NCI-H1092 (cell line): ENCODE measurements at regions not wholly inside any gene's neighbourhood (a gene's known extent, or its start where the extent isn't known, plus 50 kb on each side); places are given as distances from the start of the nearest gene placed in this dataset.
A peak's percentile ranks its signal among the peaks of the same experiment; 100 is the strongest.
"Not testable (repeated sequence)": the region's sequence is repeated elsewhere in the genome, so short reads cannot be mapped to it uniquely, and the experiment has no call there.

ENCODE experiments used
- DNase-seq: peaks from one replicate; lab custom pipeline; 2025; lab: John Stamatoyannopoulos, UW

DNA sequence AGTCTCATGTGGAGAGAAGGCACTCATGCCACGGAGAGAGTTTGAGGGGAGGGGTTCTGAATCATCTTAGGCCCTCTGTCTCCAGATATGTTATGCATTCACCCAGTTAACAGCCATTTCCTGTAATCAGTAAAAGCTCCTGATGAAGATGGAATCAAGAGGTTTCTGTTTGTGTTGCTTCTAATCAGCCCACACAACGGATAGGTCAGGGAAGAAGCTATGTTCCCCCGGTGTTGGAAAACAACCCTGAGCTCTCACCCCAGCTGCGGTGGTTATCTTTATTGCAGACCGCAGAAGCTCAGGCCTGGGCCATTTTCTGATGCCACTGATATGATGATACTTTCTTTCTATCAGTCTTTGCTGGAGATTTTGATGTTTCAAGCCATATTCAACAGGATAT lies 338.5 kb upstream of the ONECUT1 start:
- no peak for DNase-seq

DNA sequence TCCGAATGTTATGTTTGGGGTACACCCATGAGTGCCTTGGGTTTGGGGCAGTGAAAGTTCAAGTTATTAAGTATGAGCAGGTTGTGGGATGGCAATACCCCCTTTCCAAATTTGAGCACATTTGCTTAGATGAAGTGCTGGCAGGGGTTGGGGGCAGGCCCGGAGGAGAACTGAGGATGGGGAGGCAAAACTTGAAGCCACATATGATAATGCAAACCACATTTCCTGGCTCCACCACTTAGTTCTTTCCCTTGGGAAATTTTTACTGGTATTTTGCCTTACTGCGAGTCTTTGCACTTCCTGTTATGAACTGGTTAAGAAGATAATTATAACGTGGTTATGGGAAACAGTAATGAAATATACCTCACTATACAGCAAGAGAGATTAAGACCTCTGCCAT lies 336.0 kb upstream of the ONECUT1 start:
- DNase-seq, result no peak

DNA sequence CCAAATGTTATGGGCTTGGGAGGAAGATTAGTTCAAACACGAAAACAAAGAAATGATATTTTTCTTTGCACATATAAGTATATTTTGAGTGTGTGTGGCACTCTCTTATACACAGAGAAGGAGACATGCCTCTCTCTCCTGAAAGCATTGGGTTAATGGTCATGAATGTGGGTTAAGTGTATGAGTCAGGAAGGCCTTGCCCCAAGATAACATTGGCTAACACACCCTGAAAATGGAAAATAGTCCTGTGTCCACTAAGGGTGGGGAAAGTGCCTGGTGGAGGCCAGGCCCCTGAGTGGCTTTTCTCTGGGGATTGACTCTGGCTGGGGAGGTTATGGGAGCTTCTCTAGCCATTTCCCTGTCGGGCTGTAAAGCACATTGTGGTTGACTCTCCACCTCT lies 332.7 kb upstream of the ONECUT1 start:
- no peak for DNase-seq

DNA sequence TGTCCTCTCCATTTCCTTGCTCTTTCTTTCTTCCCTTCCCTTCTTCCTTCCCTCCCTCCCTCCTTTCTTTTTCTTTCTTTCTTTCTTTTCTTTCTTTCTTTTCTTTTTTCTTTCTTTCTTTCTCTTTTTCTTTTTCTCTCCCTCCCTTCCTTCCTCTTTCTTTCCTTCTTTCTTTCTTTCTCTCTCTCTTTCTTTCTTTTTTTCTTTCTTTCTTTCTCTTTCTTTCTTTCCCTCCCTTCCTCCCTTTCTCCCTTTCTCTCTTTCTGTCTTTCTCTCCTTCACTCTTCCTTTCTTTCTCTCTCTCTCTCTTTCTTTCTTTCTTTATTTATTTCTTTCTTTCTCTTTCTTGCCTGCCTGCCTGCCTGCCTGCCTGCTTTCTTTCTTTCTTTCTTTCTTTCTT lies 326.8 kb upstream of the ONECUT1 start:
- not testable (repeated sequence) for DNase-seq

DNA sequence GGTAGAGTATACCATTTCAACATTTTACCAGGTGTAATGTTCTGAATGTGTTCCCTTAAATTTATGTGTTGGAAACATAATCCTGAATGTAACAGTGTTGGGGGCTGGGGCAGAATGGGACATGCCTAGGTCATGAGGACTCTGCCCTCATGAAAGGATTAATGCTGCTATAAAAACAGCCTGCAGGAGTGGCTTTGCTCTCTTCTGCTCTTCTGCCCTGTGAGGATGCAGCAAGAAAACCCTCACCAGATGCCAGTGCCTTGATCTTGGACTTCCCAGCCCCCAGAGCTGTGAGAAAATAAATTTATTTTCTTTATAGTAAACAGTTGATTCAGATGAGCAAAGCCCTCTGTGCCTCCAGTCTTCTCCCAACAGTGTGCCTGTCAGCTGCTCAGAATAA lies 326.0 kb upstream of the ONECUT1 start:
- no peak for DNase-seq

DNA sequence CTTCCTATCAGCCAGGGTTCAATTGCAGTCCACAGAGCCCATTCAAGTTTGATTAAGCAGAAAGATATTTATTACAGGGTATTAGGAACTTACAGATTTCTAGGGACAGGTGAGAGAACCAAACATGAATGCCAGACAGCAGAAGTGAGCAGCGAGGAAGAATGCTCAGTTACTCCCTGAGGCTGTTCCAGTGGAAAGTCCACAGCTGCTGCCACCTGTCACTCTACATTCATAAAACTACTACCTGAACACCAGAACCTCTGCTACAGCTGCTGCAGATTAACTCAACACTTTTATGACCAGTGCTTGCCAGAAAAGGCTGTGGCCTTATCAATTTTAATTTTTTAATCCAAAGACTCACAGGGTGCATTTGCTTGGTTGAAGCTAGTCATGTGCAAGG lies 325.4 kb upstream of the ONECUT1 start:
- DNase-seq, result no peak

DNA sequence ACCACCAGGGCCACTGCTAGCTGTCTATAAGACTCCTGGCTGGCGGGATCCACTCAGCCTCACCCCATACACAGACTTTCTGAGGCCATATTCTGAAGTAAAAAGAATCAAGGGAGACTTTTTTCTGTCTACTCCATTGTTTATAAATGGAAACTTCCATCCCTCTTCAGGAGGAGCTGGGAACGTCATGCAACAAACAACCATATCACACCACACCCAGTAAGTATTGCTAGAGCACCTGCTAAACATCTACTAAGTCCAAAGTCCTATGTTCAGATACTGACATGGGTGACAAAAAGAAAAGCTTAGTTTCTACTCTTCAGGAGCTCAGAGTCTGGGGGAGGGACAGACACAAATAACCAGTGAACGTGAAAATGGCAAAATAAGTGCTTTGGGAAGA lies 324.8 kb upstream of the ONECUT1 start:
- no peak for DNase-seq

DNA sequence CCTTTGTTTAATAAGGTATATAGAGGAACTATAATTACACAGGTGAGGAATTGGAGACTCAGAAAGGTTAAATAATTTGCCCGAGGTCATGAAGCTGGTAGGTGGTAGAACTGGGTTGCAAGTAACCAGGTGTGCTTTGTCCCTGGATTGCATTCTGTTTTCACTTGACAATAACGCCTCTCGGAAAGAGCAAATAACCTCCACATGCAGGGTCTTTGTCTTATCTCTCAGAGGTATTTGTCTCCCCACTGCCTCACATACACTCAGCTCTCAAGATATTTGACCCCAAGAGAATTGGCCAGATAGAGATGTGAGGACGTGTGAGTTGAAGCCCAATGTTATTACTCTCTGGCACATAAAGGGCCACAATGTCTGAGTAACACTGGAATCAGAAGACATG lies 320.9 kb upstream of the ONECUT1 start:
- DNase-seq, result no peak

DNA sequence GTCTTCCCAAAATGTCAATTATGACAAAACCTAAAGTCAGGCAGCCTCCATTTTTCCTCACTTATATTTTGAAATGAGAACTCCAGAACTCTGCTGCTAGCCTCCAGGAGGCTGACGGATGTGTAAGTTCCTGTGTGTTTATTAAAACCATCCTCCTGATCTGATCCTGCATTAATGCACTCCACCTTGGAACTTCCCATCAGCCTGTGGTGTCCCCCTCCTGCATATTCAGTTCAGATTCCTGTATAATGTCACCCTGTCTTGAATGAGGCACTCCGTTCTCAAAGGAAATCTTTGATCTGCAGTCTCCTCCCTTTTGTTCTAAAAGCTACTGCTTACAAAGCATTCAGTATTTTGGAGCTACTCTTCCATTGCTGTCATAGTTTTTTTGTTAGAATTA lies 318.2 kb upstream of the ONECUT1 start:
- DNase-seq, result no peak

DNA sequence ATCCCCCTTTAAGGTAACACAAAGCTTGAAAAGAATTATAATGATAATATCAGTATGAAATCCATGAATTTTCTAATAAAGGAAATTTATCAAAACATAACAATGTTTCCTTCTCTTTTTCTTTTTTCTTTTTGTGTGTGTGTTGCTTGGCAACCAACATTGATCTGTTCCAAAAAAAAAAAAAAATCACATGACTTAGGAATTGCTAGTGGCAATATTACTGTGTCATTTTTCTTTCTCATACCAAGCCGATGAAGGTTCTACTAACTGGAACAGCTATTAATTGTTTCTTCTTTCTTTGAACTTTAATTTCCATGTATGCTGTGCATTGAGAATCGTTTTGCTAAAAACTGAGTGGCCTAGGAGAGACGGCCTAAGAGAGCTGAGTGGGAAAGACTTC lies 317.7 kb upstream of the ONECUT1 start:
- no peak for DNase-seq

DNA sequence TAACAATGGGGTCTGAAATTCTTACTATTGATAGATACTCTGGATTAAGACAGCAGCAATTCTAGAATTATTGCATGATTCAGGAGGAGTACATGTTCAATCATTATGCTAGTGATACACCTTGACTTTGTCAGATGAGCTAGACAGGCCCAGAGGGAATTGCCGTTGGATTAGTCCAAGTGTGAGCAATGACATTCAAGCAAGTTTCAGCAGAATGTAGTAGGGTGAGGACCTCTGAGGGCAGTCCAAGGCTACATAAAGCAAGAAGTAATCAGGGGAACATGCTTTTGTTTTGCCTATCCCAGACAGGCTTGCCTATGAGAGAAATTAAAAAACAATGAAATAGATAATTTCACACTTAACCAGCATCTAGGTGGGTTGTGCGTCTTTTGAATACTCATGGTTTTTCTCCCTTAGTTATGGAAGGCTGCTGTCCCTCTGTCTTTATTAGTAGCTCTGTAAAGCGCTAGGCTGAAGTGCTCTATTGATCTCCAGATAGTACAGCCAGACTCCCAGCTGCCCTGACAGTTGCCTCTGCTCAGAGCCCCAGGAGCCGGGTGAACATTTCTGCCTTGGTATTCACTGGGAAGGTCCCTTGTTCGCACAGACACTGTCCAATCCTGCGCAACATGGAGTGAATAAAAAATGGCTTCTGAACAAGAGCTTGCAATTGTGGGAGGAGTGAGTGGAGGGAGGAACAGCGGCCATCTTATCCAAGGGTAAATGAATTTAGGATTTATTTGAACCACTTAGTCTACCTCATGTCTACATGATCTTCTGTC lies 316.6 kb upstream of the ONECUT1 start:
- DNase-seq, result no peak

DNA sequence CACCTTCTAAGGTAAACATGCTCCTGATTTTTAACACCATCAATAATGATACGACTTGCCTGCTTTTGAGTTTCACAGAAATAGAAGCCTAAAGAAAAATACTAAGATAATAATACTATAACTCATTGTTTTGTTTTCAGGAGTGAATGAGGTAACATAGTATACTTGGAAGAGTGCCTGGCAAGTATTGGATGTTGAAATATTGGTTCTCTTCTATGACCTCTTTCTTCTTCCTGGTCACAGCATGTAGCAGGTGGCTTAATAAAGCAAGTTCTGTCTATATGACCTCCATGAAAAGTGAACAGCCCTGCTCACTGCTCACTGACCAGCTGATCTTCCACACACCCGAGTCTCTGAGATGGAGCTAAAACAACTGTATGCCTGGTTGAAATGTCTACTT lies 312.3 kb upstream of the ONECUT1 start:
- no peak for DNase-seq

DNA sequence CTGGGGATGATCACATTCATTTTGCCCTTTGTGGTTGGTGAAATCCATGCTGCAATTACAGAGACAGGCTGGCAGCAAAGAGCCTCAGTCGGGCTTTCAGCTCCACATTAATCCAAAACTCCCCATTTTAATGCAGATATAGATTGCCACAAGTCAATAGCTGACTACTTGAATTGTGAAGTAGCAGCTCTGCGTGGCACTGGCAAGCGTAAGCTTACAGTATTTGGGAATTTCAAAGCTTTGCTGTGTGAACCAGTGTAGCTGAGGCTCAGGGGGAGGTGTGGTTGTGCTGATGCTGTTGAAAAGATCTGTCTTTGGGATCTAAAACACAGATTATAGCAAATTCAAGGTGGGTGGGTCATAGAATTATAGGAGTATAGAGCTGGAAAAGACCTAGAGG lies 290.3 kb upstream of the ONECUT1 start:
- DNase-seq, result no peak

DNA sequence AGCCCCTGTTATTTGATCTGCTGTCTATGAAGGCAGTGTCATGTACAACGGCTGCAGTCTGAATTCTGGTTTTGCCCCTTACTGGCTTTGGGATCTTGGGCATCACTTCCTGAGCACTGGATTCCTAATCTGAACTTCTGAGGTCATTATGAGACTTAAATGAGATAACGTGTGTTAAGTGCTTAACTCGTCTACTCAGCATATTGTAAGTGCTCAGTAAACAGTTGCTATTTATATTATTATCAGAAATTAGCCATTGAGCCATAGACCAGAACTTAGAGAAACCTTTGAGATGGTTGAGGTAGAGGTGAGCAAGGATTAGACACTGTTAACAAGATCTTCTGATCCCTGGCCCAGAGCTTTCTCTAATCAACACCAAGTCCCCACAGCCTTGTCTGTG lies 284.1 kb upstream of the ONECUT1 start:
- no peak for DNase-seq

DNA sequence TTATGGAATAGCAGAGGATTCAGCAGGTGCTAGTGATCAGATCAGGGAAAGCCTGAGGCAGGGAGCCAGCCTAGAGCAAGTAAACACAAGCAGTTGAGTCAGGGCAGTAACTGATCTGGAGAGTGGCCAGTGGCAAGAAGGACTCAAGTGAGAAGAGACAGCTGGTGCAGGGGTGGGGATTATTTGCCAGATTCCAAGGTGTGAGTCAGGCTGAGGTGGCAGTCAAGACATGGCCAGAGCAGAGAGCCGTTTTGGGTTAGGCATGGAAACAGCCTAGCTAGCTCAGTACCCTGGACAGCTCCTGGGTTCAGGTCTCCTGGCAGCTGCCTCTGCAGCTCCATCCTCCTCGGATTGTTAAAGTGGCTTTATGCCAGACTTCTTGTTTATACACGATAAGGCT lies 281.9 kb upstream of the ONECUT1 start:
- DNase-seq, result peak; percentile 15

DNA sequence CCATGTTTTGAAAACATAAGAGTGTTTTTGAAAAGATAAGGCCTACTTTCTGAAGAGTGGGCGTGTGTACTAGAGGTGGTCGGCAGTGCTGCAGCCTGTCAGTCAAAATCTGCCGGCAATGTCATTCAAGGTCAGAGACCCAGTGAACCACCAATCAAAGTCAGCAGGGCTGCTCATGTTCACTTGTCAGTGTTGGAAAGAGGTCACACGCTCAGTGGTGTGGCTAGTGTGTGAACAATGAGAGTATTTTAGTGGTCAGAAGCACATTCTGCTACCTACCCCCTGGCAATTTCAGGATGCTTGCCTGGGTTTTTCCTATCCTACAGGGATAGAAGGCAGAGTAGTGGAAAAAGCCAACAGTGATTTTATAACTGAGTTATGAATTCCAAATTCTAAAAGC lies 278.5 kb upstream of the ONECUT1 start:
- DNase-seq, result no peak

DNA sequence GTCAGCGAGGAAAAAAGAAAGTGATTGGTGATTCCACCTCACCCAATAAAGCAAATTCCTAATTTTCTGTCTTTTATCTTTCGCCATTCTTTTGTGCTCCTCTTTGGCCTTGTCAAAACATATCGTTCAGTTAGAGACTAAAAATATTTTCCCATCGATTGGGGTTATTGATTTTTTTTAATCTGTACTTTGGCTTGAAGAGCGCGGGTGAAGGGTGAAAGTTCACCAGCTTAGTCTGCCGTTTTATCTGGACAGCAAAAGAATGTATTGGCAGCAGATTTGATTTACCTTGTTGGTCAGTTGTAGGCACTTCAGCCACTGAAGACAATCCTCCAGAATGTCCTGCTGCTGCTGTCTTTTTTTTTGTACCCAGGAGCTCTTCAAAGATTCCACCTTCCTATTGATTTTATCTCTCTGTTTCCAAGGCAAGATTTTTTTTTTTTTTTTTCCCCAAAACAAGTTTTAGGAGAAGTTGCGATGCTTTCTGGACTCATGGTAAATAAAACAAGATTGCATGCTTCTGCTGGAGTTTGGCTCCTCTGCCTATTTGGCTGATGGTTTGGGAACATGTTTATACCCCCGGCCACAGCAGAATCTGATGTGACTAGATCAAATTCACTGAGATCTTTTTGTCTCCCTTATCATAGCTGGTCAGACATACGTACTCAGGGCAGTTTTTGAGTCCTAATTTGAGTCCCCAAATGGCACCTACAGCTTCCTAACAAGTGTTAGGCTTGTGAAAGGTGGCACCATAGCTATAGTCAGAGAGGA lies 269.3 kb upstream of the ONECUT1 start:
- no peak for DNase-seq

DNA sequence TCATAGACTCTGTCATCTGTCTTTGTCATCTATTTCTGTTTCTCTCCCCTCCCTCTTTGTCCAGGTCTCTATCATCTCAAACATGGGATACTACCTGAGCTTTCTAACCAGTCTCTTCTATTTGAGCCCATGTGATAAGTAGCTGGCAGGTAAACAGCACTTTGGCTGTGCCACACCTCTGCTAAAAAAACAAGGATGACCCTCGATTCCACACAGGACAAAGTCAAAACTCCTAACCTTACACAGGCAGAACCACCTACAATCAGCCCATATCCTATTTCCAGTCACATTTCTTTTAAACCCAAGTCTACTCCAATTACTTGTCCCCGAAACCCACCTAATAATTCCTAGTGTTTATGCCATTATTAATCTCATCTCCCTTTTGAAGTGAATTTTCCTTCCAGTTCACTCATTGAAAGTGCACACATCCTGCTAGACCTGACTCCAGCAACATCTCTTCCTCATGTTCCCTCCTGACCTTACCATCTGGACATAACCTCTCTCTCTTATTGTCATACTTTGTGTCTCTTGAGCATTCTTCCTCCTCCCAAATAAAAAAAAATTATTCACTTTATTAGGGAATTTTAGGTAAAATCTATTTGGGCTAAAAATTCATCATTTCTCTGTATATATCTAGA lies 256.1 kb upstream of the ONECUT1 start:
- DNase-seq, result no peak

DNA sequence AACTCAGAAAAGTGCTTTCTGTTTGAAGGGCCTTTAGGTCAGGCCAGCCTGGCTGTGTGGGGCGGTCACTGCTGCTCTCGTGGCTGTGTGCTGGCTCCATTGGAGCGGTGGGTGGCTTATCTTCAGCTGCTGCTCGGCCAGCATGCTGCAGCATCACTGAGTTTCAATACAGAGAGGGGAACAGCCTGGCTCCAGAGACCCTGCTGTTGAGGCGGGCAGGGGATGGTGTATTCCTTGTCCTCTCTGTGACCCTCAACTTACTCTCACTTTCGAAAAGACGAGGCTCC lies 248.5 kb upstream of the ONECUT1 start:
- no peak for DNase-seq

DNA sequence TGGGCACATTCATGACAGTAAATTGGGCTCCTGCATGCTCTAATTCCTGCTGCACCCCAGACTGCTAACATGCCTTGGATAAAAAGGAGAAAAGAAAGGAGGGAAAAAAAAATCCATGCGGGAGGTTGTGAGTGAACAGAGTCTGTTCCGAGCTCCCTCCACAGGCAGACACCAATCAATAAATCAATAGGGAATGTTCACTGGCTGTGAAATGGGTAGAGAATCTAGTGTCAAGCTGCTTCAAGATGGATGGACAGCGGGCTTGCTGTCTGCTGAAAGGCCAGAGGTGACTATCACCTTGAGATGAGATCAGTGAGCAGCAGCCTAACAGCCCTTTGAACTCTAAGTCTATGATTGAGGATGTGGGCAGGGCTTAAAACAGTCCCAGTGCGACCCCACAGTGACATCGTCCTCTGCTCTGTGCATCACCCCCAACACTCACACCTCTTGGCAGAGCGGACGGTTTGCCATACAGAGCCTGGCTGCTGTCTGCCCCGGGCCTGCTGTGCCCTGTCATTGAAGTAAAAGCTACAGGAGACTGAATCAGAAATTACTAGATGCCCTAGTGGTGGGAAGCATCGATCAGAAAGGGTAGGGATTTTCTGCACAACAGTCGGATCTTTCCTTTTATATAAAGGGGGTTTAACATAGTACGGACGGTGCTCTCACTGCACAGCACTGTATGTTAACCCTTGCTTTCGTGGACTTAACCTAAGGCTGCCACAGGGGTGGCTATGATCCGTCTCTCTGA lies 247.9 kb upstream of the ONECUT1 start:
- no peak for DNase-seq

DNA sequence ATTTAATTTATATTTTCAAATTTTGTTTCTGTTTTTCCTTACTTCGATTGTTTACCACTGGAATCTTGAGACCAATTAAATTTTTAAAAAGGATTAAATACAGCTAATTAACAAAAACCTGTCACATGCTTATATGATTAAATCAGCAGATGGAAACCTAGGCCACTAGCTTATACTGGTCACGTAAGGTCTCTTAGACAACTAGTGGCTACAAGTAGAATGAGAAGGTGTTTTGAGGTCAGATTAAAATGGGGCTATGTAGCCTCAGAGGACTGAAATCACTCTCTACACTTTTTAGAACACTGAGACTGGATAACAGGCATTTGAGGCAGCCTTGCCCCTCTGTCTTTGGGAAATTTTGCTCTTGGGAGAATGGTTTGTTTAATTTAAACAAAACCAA lies 246.5 kb upstream of the ONECUT1 start:
- no peak for DNase-seq

DNA sequence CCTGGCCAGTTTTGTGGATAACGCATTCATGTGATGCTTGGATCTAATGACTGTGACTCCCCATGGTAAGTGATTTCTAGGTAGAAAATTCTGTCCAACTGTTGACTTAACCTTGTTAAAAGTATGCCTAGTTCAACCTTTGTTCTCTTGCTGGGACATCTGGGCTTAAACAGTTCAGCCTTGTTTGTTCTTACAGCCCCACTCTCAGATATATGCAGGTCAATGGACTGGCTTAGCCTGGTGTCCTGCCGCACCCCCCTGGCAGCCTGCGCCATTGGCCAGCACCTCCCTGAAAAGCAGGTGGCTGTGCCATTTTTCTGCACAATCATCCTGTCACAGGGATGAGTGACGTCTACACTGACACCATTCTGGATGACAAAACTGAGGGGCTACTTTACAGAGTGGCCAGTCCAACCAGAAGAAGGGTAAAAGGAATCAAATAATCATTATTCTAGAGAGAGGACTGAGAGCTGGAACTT lies 244.7 kb upstream of the ONECUT1 start:
- no peak for DNase-seq

DNA sequence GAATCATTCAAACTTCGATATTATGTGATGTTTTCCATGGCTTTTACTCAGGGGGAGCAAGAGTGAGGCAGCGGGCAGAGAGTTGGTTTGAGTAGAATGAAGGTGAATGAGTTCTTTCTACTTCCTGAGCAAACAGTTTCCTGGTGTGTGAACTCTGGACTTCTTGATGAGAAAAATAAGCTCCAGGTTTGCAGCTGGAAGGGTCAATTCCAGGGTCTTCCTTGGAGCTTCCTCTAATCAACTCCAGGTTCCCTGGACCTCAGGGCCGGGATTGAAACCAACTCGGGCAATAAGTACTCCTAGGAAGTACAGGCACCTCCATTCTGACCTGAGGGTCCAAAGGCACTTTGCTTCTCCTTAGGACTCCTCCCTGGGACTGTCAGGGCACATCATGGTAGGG lies 243.6 kb upstream of the ONECUT1 start:
- no peak for DNase-seq
